Neutrophil (primary cell): ENCODE measurements at regions not wholly inside any gene's neighbourhood (a gene's known extent, or its start where the extent isn't known, plus 50 kb on each side); places are given as distances from the start of the nearest gene placed in this dataset.

Source experiments
- H3K27ac ChIP-seq: fragments of 200-600 bp; sonication (generic); 2 replicates; pipeline ENCODE4 v1.5.1; 2016; ENCODE audit warnings: mild to moderate bottlenecking, moderate library complexity
- H3K27me3 ChIP-seq: fragments of 200-600 bp; sonication (generic); 2 replicates; pipeline ENCODE4 v1.6.0; 2016; ENCODE audit warnings: mild to moderate bottlenecking
- H3K36me3 ChIP-seq: fragments of 200-600 bp; sonication (generic); 2 replicates; pipeline ENCODE4 v1.5.1; 2017
- H3K4me1 ChIP-seq, 2 experiments: fragments of 200-600 bp in 1 of 2; sonication (generic) in 1 of 2; 1 replicate in 1 of 2; 2 replicates in 1 of 2; pipeline versions ENCODE4 v1.5.1 to v1.6.1; 2013 to 2016; ENCODE audit warnings: low read depth in 1 of 2, low read length in 1 of 2, mild to moderate bottlenecking in 1 of 2, moderate library complexity in 1 of 2; ENCODE audit not compliant: control insufficient read depth in 1 of 2, insufficient read depth in 1 of 2
- H3K4me3 ChIP-seq, 2 experiments: fragments of 200-600 bp in 1 of 2; sonication (generic) in 1 of 2; 1 replicate in 1 of 2; 2 replicates in 1 of 2; pipeline ENCODE4 v1.5.1; 2013 to 2016; ENCODE audit warnings: low read depth in 1 of 2, low read length in 1 of 2, mild to moderate bottlenecking in 1 of 2, moderate library complexity in 1 of 2
- H3K9me3 ChIP-seq: fragments of 200-600 bp; sonication (generic); 2 replicates; pipeline ENCODE4 v1.5.1; 2016
- TF ChIP-seq, protein P1 (sequence below): fragments of 200-600 bp; sonication (generic); IDR thresholded peaks from 2 replicates; pipeline ENCODE4 v1.5.1; 2016; ENCODE audit warnings: antibody characterized with exemption

DNA sequence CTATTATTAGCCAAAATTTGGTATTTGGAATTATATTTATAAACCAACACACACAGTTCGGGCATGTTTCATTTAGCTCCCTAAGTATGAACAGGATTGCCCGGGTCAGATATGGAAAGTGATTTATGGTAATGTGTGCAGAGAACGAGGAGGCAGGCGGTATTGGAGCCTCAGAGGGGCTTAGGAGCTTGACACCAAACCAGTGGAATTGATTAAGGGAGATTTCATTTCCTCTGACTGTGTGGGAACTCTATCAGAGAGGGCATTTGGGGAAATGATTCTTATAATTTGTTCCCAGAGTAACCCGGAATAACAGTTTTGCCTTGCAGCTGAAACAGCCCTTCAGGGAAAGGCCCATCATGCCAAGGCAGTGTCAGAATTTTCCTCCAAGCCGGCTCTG is 115.1 kb upstream of the SPTLC3 start:
- H3K4me3 ChIP-seq, result no peak overlapping the region
- TF ChIP-seq, protein P1, sequence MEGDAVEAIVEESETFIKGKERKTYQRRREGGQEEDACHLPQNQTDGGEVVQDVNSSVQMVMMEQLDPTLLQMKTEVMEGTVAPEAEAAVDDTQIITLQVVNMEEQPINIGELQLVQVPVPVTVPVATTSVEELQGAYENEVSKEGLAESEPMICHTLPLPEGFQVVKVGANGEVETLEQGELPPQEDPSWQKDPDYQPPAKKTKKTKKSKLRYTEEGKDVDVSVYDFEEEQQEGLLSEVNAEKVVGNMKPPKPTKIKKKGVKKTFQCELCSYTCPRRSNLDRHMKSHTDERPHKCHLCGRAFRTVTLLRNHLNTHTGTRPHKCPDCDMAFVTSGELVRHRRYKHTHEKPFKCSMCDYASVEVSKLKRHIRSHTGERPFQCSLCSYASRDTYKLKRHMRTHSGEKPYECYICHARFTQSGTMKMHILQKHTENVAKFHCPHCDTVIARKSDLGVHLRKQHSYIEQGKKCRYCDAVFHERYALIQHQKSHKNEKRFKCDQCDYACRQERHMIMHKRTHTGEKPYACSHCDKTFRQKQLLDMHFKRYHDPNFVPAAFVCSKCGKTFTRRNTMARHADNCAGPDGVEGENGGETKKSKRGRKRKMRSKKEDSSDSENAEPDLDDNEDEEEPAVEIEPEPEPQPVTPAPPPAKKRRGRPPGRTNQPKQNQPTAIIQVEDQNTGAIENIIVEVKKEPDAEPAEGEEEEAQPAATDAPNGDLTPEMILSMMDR, result no peak
- no peak overlapping the region for H3K27ac ChIP-seq
- no peaks in the 10 kb centered on the region for H3K4me1 ChIP-seq
- no peaks in the 10 kb centered on the region for H3K9me3 ChIP-seq
- no peaks in the 10 kb centered on the region for H3K36me3 ChIP-seq
- H3K27me3 ChIP-seq, result no peaks in the 10 kb centered on the region

GRCh38 chr20:12894089-12894488 is 114.7 kb upstream of the SPTLC3 start:
- TF ChIP-seq, protein P1, result no peak
- H3K9me3 ChIP-seq, result no peaks in the 10 kb centered on the region
- no peaks in the 10 kb centered on the region for H3K4me1 ChIP-seq
- H3K4me3 ChIP-seq, result no peak overlapping the region
- no peaks in the 10 kb centered on the region for H3K36me3 ChIP-seq
- H3K27ac ChIP-seq, result no peak overlapping the region
- no peaks in the 10 kb centered on the region for H3K27me3 ChIP-seq

GRCh38 chr20:12896180-12896579 is 112.6 kb upstream of the SPTLC3 start:
- H3K9me3 ChIP-seq, result no peaks in the 10 kb centered on the region
- H3K36me3 ChIP-seq, result no peaks in the 10 kb centered on the region
- H3K27me3 ChIP-seq, result no peaks in the 10 kb centered on the region
- H3K4me1 ChIP-seq, result no peaks in the 10 kb centered on the region
- TF ChIP-seq, protein P1, result no peak
- no peak overlapping the region for H3K4me3 ChIP-seq
- no peak overlapping the region for H3K27ac ChIP-seq

DNA sequence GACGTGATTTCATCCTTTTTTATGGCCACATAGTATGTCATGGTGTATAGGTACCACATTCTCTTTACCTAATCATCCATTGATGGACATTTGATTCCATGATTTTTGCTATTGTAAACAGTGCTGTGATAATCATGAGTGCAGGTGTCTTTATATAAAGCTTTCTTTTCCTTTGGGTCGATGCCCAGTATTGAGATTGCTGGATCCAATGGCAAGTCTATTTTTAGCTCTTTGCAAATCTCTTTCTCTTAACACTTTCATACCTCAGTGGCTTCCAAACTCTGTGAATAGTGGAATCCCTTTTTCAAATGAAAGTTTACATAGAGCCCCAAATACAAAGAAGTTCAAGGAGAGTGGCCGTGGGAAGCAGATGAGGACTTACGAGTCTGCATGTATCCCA is 105.8 kb upstream of the SPTLC3 start:
- H3K9me3 ChIP-seq, result no peaks in the 10 kb centered on the region
- TF ChIP-seq, protein P1, result no peak
- no peak overlapping the region for H3K4me3 ChIP-seq
- H3K27me3 ChIP-seq, result no peaks in the 10 kb centered on the region
- no peaks in the 10 kb centered on the region for H3K36me3 ChIP-seq
- no peak overlapping the region for H3K27ac ChIP-seq
- no peaks in the 10 kb centered on the region for H3K4me1 ChIP-seq

DNA sequence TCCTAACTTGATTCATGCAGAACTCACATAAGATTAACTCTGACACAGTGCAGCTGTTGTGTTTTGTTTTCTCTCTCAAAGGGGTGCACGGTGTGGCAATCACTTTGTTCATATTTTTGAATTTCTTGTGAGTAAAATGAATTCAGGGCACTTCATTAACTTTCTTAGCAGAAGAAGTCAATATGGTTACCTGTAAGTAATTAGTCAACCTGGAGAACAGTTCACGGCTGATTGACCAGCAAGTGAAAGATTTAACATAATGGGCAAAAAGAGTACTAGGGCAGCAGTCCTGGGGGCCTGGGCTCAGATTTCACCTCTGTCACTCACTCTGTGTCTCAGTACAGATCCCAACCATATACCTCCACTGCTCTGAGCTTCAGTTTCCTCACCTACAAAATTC is 102.4 kb upstream of the SPTLC3 start:
- no peaks in the 10 kb centered on the region for H3K27me3 ChIP-seq
- no peak overlapping the region for H3K27ac ChIP-seq
- TF ChIP-seq, protein P1, result no peak
- no peaks in the 10 kb centered on the region for H3K36me3 ChIP-seq
- no peak overlapping the region for H3K4me3 ChIP-seq
- no peaks in the 10 kb centered on the region for H3K4me1 ChIP-seq
- no peaks in the 10 kb centered on the region for H3K9me3 ChIP-seq

DNA sequence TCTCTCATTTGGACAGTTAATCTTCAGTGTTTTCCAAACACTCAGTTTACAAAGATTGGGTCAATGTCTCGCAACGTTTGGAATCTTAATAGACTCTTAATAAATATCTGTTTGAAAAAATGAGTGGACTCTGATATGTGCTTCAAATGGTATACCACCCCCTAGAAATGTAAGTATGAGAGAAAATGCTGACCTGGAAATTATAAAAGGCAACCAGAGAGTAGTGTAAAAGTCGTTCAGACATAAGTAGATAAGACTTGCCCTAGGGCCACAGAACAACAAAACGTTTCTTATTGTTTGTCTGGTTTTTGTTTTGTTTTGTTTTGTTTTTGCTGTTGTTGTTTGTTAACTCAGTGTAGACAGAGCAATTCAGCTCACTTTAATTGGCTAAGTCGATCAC is 97.4 kb upstream of the SPTLC3 start:
- Histone ChIP-seq H3K9me3 (no peaks in the 10 kb centered on the region), H3K36me3 (no peaks in the 10 kb centered on the region), H3K27ac (no peak overlapping the region), H3K27me3 (no peaks in the 10 kb centered on the region), H3K4me3 (no peak overlapping the region), H3K4me1 (no peaks in the 10 kb centered on the region)
- TF ChIP-seq, protein P1, result no peak
